Peyer's patch (tissue), 4 donors: ENCODE measurements at regions not wholly inside any gene's neighbourhood (a gene's known extent, or its start where the extent isn't known, plus 50 kb on each side); places are given as distances from the start of the nearest gene placed in this dataset.

Source experiments
- POLR2A ChIP-seq, 2 donors: fragments of 450-650 bp; IDR thresholded peaks; one replicate each; pipeline ENCODE4 v1.5.1; 2017; ENCODE audit warnings: antibody characterized with exemption in 2 of 2, mild to moderate bottlenecking in 2 of 2, moderate library complexity in 2 of 2
- TF ChIP-seq, protein P1 (sequence below), 6 experiments: fragments of 450-650 bp in 4 of 6; fragments of 200-600 bp in 2 of 6; sonication (generic) in 1 of 6; IDR thresholded peaks; one replicate each; pipeline ENCODE4 v1.5.1; 2017 to 2019; ENCODE audit warnings: antibody characterized with exemption in 6 of 6, mild to moderate bottlenecking in 3 of 6, moderate library complexity in 1 of 6

DNA sequence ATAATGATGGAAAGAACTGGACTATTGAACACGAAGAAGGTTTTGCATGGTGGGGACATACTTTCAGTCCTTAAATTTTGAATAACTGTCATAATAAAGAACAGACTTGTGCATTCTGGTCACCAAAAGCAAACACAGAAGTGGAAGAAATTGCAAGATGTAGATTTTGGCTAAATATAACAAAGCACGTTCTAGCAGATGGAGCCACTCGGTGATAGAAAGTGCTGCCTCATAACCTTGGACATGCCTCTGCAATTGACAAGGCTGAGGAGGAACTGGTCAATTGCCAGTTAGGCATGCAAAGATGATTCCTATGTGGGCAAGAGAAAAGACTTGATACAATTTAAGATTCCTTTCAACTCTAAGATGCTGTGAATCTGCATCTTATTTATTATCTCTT, 244.1 kb upstream of the ZC3H12C start:
- no peak for TF ChIP-seq POLR2A (IDR thresholded peaks at IDR 0.05)
- TF ChIP-seq, protein P1, sequence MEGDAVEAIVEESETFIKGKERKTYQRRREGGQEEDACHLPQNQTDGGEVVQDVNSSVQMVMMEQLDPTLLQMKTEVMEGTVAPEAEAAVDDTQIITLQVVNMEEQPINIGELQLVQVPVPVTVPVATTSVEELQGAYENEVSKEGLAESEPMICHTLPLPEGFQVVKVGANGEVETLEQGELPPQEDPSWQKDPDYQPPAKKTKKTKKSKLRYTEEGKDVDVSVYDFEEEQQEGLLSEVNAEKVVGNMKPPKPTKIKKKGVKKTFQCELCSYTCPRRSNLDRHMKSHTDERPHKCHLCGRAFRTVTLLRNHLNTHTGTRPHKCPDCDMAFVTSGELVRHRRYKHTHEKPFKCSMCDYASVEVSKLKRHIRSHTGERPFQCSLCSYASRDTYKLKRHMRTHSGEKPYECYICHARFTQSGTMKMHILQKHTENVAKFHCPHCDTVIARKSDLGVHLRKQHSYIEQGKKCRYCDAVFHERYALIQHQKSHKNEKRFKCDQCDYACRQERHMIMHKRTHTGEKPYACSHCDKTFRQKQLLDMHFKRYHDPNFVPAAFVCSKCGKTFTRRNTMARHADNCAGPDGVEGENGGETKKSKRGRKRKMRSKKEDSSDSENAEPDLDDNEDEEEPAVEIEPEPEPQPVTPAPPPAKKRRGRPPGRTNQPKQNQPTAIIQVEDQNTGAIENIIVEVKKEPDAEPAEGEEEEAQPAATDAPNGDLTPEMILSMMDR (IDR thresholded peaks at IDR 0.05), result no peak
